AG08395 (cell line): ENCODE measurements at regions not wholly inside any gene's neighbourhood (a gene's known extent, or its start where the extent isn't known, plus 50 kb on each side); places are given as distances from the start of the nearest gene placed in this dataset.
"Not testable (repeated sequence)": the region's sequence is repeated elsewhere in the genome, so short reads cannot be mapped to it uniquely, and the experiment has no call there.

Source experiments
- DNase-seq: peaks from one replicate; pipeline ENCODE4 v3.0.0; 2012; ENCODE audit warnings: mixed read lengths, low spot score

- not testable (repeated sequence) for DNase-seq
Observed at GRCh38 chr7:57740126-57740525, 290.1 kb downstream of the ZNF716 start.

- no peak for DNase-seq
Observed at GRCh38 chr7:57769131-57769530, 319.2 kb downstream of the ZNF716 start.

- DNase-seq = no peak
Observed at GRCh38 chr7:57769958-57770357, 320.0 kb downstream of the ZNF716 start.

GRCh38 chr7:57772126-57772924, 322.3 kb downstream of the ZNF716 start:
- no peak for DNase-seq

- no peak for DNase-seq
Observed at GRCh38 chr7:57774300-57774699, 324.3 kb downstream of the ZNF716 start.

- DNase-seq = no peak
Observed at GRCh38 chr7:57775396-57776088, 325.6 kb downstream of the ZNF716 start.

GRCh38 chr7:57776136-57776856, 326.3 kb downstream of the ZNF716 start:
- not testable (repeated sequence) for DNase-seq

GRCh38 chr7:57789130-57789529, 339.2 kb downstream of the ZNF716 start:
- DNase-seq = no peak

- no peak for DNase-seq
Observed at GRCh38 chr7:57819491-57819981, 369.6 kb downstream of the ZNF716 start.

GRCh38 chr7:57820477-57820876, 370.5 kb downstream of the ZNF716 start:
- DNase-seq = no peak

- no peak for DNase-seq
Observed at GRCh38 chr7:57821438-57822382, 371.7 kb downstream of the ZNF716 start.

GRCh38 chr7:57826548-57826947, 376.6 kb downstream of the ZNF716 start:
- DNase-seq = not testable (repeated sequence)

GRCh38 chr7:57835161-57835560, 385.2 kb downstream of the ZNF716 start:
- DNase-seq = not testable (repeated sequence)

- not testable (repeated sequence) for DNase-seq
Observed at GRCh38 chr7:57839152-57839551, 389.2 kb downstream of the ZNF716 start.

GRCh38 chr7:57867884-57868701, 418.1 kb downstream of the ZNF716 start:
- DNase-seq = peak; percentile 0

- DNase-seq = peak; percentile 0
Observed at GRCh38 chr7:57868771-57869483, 418.9 kb downstream of the ZNF716 start.
